ENCODE measurements at regions not wholly inside any gene's neighbourhood (a gene's known extent, or its start where the extent isn't known, plus 50 kb on each side); places are given as distances from the start of the nearest gene placed in this dataset.

- H3K27me3 Mint-ChIP-seq (ENCODE audit: low read depth), result no peaks in the 10 kb centered on the region
- no peak overlapping the region for H3K4me3 Mint-ChIP-seq
- DNase-seq (no peak), ATAC-seq (no peak)
- CTCF ChIA-PET, result no interaction called here
- no peak overlapping the region for H3K27ac Mint-ChIP-seq
- no peaks in the 10 kb centered on the region for H3K36me3 Mint-ChIP-seq (ENCODE audit: low read depth)
- no peaks in the 10 kb centered on the region for H3K4me1 Mint-ChIP-seq (ENCODE audit: low read depth)
- no peaks in the 10 kb centered on the region for H3K9me3 Mint-ChIP-seq (ENCODE audit: insufficient read depth)
- POLR2A ChIA-PET, result no interaction called here
Measured at GRCh38 chr11:82601711-82602110, 132.0 kb downstream of the FAM181B start.

- H3K4me3 Mint-ChIP-seq, result no peak overlapping the region
Measured at GRCh38 chr11:82599836-82600235, 133.8 kb downstream of the FAM181B start.

GRCh38 chr11:82586581-82586980 is 147.1 kb downstream of the FAM181B start:
- H3K36me3 Mint-ChIP-seq (ENCODE audit: low read depth), result no peaks in the 10 kb centered on the region
- no peaks in the 10 kb centered on the region for H3K4me1 Mint-ChIP-seq (ENCODE audit: low read depth)
- CTCF ChIA-PET, result no interaction called here

More at GRCh38 chr11:82599836-82600235, 133.8 kb downstream of the FAM181B start:
- no peaks in the 10 kb centered on the region for H3K36me3 Mint-ChIP-seq (ENCODE audit: low read depth)
- no peaks in the 10 kb centered on the region for H3K9me3 Mint-ChIP-seq (ENCODE audit: insufficient read depth)
- ChIA-PET CTCF (no interaction called here), POLR2A (no interaction called here)
- H3K27me3 Mint-ChIP-seq (ENCODE audit: low read depth), result no peaks in the 10 kb centered on the region
- no peak overlapping the region for H3K27ac Mint-ChIP-seq
- H3K4me1 Mint-ChIP-seq (ENCODE audit: low read depth), result no peaks in the 10 kb centered on the region
- no peak for DNase-seq
- no peak for ATAC-seq

GRCh38 chr11:82577246-82577645 is 156.4 kb downstream of the FAM181B start:
- Mint-ChIP-seq H3K4me3 (no peak overlapping the region), H3K9me3 (ENCODE audit: insufficient read depth) (no peaks in the 10 kb centered on the region), H3K27me3 (ENCODE audit: low read depth) (no peaks in the 10 kb centered on the region), H3K27ac (no peak overlapping the region), H3K36me3 (ENCODE audit: low read depth) (no peaks in the 10 kb centered on the region), H3K4me1 (ENCODE audit: low read depth) (no peaks in the 10 kb centered on the region)
- ChIA-PET POLR2A (no interaction called here), CTCF (no interaction called here)
- ATAC-seq, result no peak
- DNase-seq, result no peak

More at GRCh38 chr11:82586581-82586980, 147.1 kb downstream of the FAM181B start:
- DNase-seq (no peak), ATAC-seq (no peak)
- H3K27me3 Mint-ChIP-seq (ENCODE audit: low read depth), result peaks cover 2% of the 10 kb centered on the region
- H3K27ac Mint-ChIP-seq, result no peak overlapping the region
- H3K4me3 Mint-ChIP-seq, result no peak overlapping the region
- no peaks in the 10 kb centered on the region for H3K9me3 Mint-ChIP-seq (ENCODE audit: insufficient read depth)
- POLR2A ChIA-PET, result no interaction called here

- DNase-seq (no peak), ATAC-seq (no peak)
- ChIA-PET CTCF (no interaction called here), POLR2A (no interaction called here)
- Mint-ChIP-seq H3K36me3 (ENCODE audit: low read depth) (no peaks in the 10 kb centered on the region), H3K4me1 (ENCODE audit: low read depth) (no peaks in the 10 kb centered on the region), H3K4me3 (no peak overlapping the region), H3K9me3 (ENCODE audit: insufficient read depth) (no peaks in the 10 kb centered on the region), H3K27me3 (ENCODE audit: low read depth) (no peaks in the 10 kb centered on the region), H3K27ac (no peak overlapping the region)
Measured at GRCh38 chr11:82560836-82561235, 172.8 kb downstream of the FAM181B start.

GRCh38 chr11:82559609-82560008 is 174.1 kb downstream of the FAM181B start:
- no peak for DNase-seq
- Mint-ChIP-seq H3K9me3 (ENCODE audit: insufficient read depth) (no peaks in the 10 kb centered on the region), H3K27me3 (ENCODE audit: low read depth) (no peaks in the 10 kb centered on the region), H3K36me3 (ENCODE audit: low read depth) (no peaks in the 10 kb centered on the region), H3K27ac (no peak overlapping the region), H3K4me3 (no peak overlapping the region), H3K4me1 (ENCODE audit: low read depth) (no peaks in the 10 kb centered on the region)
- ATAC-seq, result no peak
- POLR2A ChIA-PET, result no interaction called here
- CTCF ChIA-PET, result no interaction called here

GRCh38 chr11:82557274-82557673 is 176.4 kb downstream of the FAM181B start:
- H3K9me3 Mint-ChIP-seq (ENCODE audit: insufficient read depth), result no peaks in the 10 kb centered on the region
- ChIA-PET CTCF (no interaction called here), POLR2A (no interaction called here)
- H3K4me1 Mint-ChIP-seq (ENCODE audit: low read depth), result no peaks in the 10 kb centered on the region
- ATAC-seq (no peak), DNase-seq (no peak)
- H3K36me3 Mint-ChIP-seq (ENCODE audit: low read depth), result no peaks in the 10 kb centered on the region
- no peak overlapping the region for H3K27ac Mint-ChIP-seq
- H3K4me3 Mint-ChIP-seq, result no peak overlapping the region
- no peaks in the 10 kb centered on the region for H3K27me3 Mint-ChIP-seq (ENCODE audit: low read depth)

- DNase-seq (no peak), ATAC-seq (no peak)
- Mint-ChIP-seq H3K4me1 (ENCODE audit: low read depth) (no peaks in the 10 kb centered on the region), H3K9me3 (ENCODE audit: insufficient read depth) (no peaks in the 10 kb centered on the region), H3K27me3 (ENCODE audit: low read depth) (no peaks in the 10 kb centered on the region), H3K36me3 (ENCODE audit: low read depth) (no peaks in the 10 kb centered on the region), H3K27ac (no peak overlapping the region), H3K4me3 (no peak overlapping the region)
- ChIA-PET CTCF (no interaction called here), POLR2A (no interaction called here)
Measured at GRCh38 chr11:82556210-82556609, 177.5 kb downstream of the FAM181B start.

GRCh38 chr11:82546661-82547557 is 186.8 kb downstream of the FAM181B start:
- H3K27ac Mint-ChIP-seq, result no peak overlapping the region
- H3K4me3 Mint-ChIP-seq, result no peak overlapping the region
- H3K36me3 Mint-ChIP-seq (ENCODE audit: low read depth), result no peaks in the 10 kb centered on the region
- POLR2A ChIA-PET, result no interaction called here
- no peaks in the 10 kb centered on the region for H3K4me1 Mint-ChIP-seq (ENCODE audit: low read depth)
- CTCF ChIA-PET, result no interaction called here
- no peak for ATAC-seq
- H3K27me3 Mint-ChIP-seq (ENCODE audit: low read depth), result no peaks in the 10 kb centered on the region
- no peak for DNase-seq
- H3K9me3 Mint-ChIP-seq (ENCODE audit: insufficient read depth), result no peaks in the 10 kb centered on the region

GRCh38 chr11:82539669-82540068 is 194.0 kb downstream of the FAM181B start:
- Mint-ChIP-seq H3K27ac (no peak overlapping the region), H3K36me3 (ENCODE audit: low read depth) (no peaks in the 10 kb centered on the region), H3K4me3 (no peak overlapping the region), H3K9me3 (ENCODE audit: insufficient read depth) (no peaks in the 10 kb centered on the region), H3K4me1 (ENCODE audit: low read depth) (no peaks in the 10 kb centered on the region), H3K27me3 (ENCODE audit: low read depth) (no peaks in the 10 kb centered on the region)
- ATAC-seq (no peak), DNase-seq (no peak)
- POLR2A ChIA-PET, result no interaction called here
- CTCF ChIA-PET, result no interaction called here

- no peaks in the 10 kb centered on the region for H3K4me1 Mint-ChIP-seq (ENCODE audit: low read depth)
- no peak overlapping the region for H3K4me3 Mint-ChIP-seq
- no peaks in the 10 kb centered on the region for H3K36me3 Mint-ChIP-seq (ENCODE audit: low read depth)
- no peaks in the 10 kb centered on the region for H3K27me3 Mint-ChIP-seq (ENCODE audit: low read depth)
- DNase-seq (no peak), ATAC-seq (no peak)
- ChIA-PET POLR2A (no interaction called here), CTCF (no interaction called here)
- no peaks in the 10 kb centered on the region for H3K9me3 Mint-ChIP-seq (ENCODE audit: insufficient read depth)
- H3K27ac Mint-ChIP-seq, result no peak overlapping the region
Measured at GRCh38 chr11:82536706-82537105, 197.0 kb downstream of the FAM181B start.

- ChIA-PET CTCF (no interaction called here), POLR2A (no interaction called here)
- Mint-ChIP-seq H3K27ac (no peak overlapping the region), H3K9me3 (ENCODE audit: insufficient read depth) (no peaks in the 10 kb centered on the region), H3K4me3 (no peak overlapping the region), H3K27me3 (ENCODE audit: low read depth) (no peaks in the 10 kb centered on the region), H3K36me3 (ENCODE audit: low read depth) (no peaks in the 10 kb centered on the region), H3K4me1 (ENCODE audit: low read depth) (no peaks in the 10 kb centered on the region)
- no peak for DNase-seq
- no peak for ATAC-seq
Measured at GRCh38 chr11:82533628-82534327, 199.9 kb downstream of the FAM181B start.
